IPS-18a (cell line): ENCODE measurements at regions not wholly inside any gene's neighbourhood (a gene's known extent, or its start where the extent isn't known, plus 50 kb on each side); places are given as distances from the start of the nearest gene placed in this dataset.

Source experiments
- H3K27ac ChIP-seq: one replicate; pipeline ENCODE4 v1.5.1; 2013; ENCODE audit warnings: low read length
- H3K27me3 ChIP-seq: one replicate; pipeline ENCODE4 v1.6.1; 2013; ENCODE audit warnings: mild to moderate bottlenecking, low read length; ENCODE audit not compliant: control insufficient read depth, insufficient read depth
- H3K36me3 ChIP-seq: one replicate; pipeline ENCODE4 v1.6.1; 2013; ENCODE audit warnings: low read depth, low read length; ENCODE audit not compliant: control insufficient read depth
- H3K4me1 ChIP-seq: one replicate; pipeline ENCODE4 v1.6.1; 2013; ENCODE audit warnings: low read depth, low read length; ENCODE audit not compliant: control insufficient read depth
- H3K4me3 ChIP-seq: one replicate; pipeline ENCODE4 v1.5.1; 2013; ENCODE audit warnings: low read length
- H3K9ac ChIP-seq: one replicate; pipeline ENCODE4 v1.6.1; 2013; ENCODE audit warnings: mild to moderate bottlenecking, low read length, moderate library complexity
- H3K9me3 ChIP-seq: one replicate; pipeline ENCODE4 v1.6.1; 2013; ENCODE audit warnings: low read depth, low read length; ENCODE audit not compliant: control insufficient read depth

GRCh38 chr4:188804861-188805260 lies 665.6 kb downstream of the TRIML1 start:
- Histone ChIP-seq H3K4me1 (no peaks in the 10 kb centered on the region), H3K4me3 (no peak overlapping the region), H3K9ac (no peak overlapping the region), H3K9me3 (no peaks in the 10 kb centered on the region), H3K27me3 (no peaks in the 10 kb centered on the region), H3K36me3 (no peaks in the 10 kb centered on the region), H3K27ac (no peak overlapping the region)

GRCh38 chr4:188811121-188811520 lies 671.9 kb downstream of the TRIML1 start:
- Histone ChIP-seq H3K27me3 (no peaks in the 10 kb centered on the region), H3K4me3 (no peak overlapping the region), H3K9ac (no peak overlapping the region), H3K36me3 (no peaks in the 10 kb centered on the region), H3K4me1 (no peaks in the 10 kb centered on the region), H3K9me3 (no peaks in the 10 kb centered on the region), H3K27ac (no peak overlapping the region)

GRCh38 chr4:188812644-188813043 lies 673.4 kb downstream of the TRIML1 start:
- Histone ChIP-seq H3K4me3 (no peak overlapping the region), H3K27me3 (no peaks in the 10 kb centered on the region), H3K9me3 (no peaks in the 10 kb centered on the region), H3K9ac (no peak overlapping the region), H3K36me3 (no peaks in the 10 kb centered on the region), H3K4me1 (no peaks in the 10 kb centered on the region), H3K27ac (no peak overlapping the region)

GRCh38 chr4:188818300-188818699 lies 679.1 kb downstream of the TRIML1 start:
- H3K9ac ChIP-seq: no peak overlapping the region
- H3K27me3 ChIP-seq: no peaks in the 10 kb centered on the region
- peaks cover 6% of the 10 kb centered on the region for H3K4me1 ChIP-seq
- H3K4me3 ChIP-seq: no peak overlapping the region
- H3K36me3 ChIP-seq: no peaks in the 10 kb centered on the region
- H3K27ac ChIP-seq: no peak overlapping the region
- H3K9me3 ChIP-seq: no peaks in the 10 kb centered on the region

- no peaks in the 10 kb centered on the region for H3K36me3 ChIP-seq
- H3K9me3 ChIP-seq: no peaks in the 10 kb centered on the region
- no peak overlapping the region for H3K9ac ChIP-seq
- H3K27me3 ChIP-seq: no peaks in the 10 kb centered on the region
- no peak overlapping the region for H3K4me3 ChIP-seq
- H3K4me1 ChIP-seq: peaks cover 6% of the 10 kb centered on the region
- H3K27ac ChIP-seq: no peak overlapping the region
These were observed 680.0 kb downstream of the TRIML1 start for GRCh38 chr4:188819233-188819632.

GRCh38 chr4:188821500-188821899 lies 682.3 kb downstream of the TRIML1 start:
- no peak overlapping the region for H3K9ac ChIP-seq
- no peaks in the 10 kb centered on the region for H3K9me3 ChIP-seq
- peaks cover 6% of the 10 kb centered on the region for H3K4me1 ChIP-seq
- no peak overlapping the region for H3K27ac ChIP-seq
- H3K4me3 ChIP-seq: no peak overlapping the region
- H3K27me3 ChIP-seq: no peaks in the 10 kb centered on the region
- H3K36me3 ChIP-seq: no peaks in the 10 kb centered on the region

- Histone ChIP-seq H3K9ac (no peak overlapping the region), H3K4me3 (no peak overlapping the region), H3K27ac (no peak overlapping the region), H3K4me1 (peaks cover 6% of the 10 kb centered on the region), H3K27me3 (no peaks in the 10 kb centered on the region), H3K9me3 (no peaks in the 10 kb centered on the region), H3K36me3 (no peaks in the 10 kb centered on the region)
These were observed 683.5 kb downstream of the TRIML1 start for GRCh38 chr4:188822698-188823097.

- Histone ChIP-seq H3K27ac (no peak overlapping the region), H3K4me3 (no peak overlapping the region), H3K36me3 (no peaks in the 10 kb centered on the region), H3K9ac (no peak overlapping the region), H3K4me1 (peaks cover 6% of the 10 kb centered on the region), H3K27me3 (no peaks in the 10 kb centered on the region), H3K9me3 (no peaks in the 10 kb centered on the region)
These were observed 685.3 kb downstream of the TRIML1 start for GRCh38 chr4:188824553-188824952.

GRCh38 chr4:188826393-188826792 lies 687.2 kb downstream of the TRIML1 start:
- Histone ChIP-seq H3K36me3 (no peaks in the 10 kb centered on the region), H3K27ac (no peak overlapping the region), H3K9ac (no peak overlapping the region), H3K4me3 (no peak overlapping the region), H3K9me3 (no peaks in the 10 kb centered on the region), H3K4me1 (peaks cover 6% of the 10 kb centered on the region), H3K27me3 (no peaks in the 10 kb centered on the region)

GRCh38 chr4:188839704-188840103 lies 700.5 kb downstream of the TRIML1 start:
- Histone ChIP-seq H3K27me3 (no peaks in the 10 kb centered on the region), H3K4me1 (no peaks in the 10 kb centered on the region), H3K36me3 (no peaks in the 10 kb centered on the region), H3K9ac (no peak overlapping the region), H3K27ac (no peak overlapping the region), H3K4me3 (no peak overlapping the region), H3K9me3 (no peaks in the 10 kb centered on the region)

- no peaks in the 10 kb centered on the region for H3K27me3 ChIP-seq
- H3K36me3 ChIP-seq: no peaks in the 10 kb centered on the region
- H3K9me3 ChIP-seq: no peaks in the 10 kb centered on the region
- peaks cover 3% of the 10 kb centered on the region for H3K4me1 ChIP-seq
- H3K27ac ChIP-seq: no peak overlapping the region
- H3K9ac ChIP-seq: no peak overlapping the region
- no peak overlapping the region for H3K4me3 ChIP-seq
These were observed 702.3 kb downstream of the TRIML1 start for GRCh38 chr4:188841523-188841922.

- Histone ChIP-seq H3K36me3 (no peaks in the 10 kb centered on the region), H3K9ac (no peak overlapping the region), H3K27me3 (no peaks in the 10 kb centered on the region), H3K4me3 (no peak overlapping the region), H3K27ac (no peak overlapping the region), H3K9me3 (peaks cover 6% of the 10 kb centered on the region), H3K4me1 (no peaks in the 10 kb centered on the region)
These were observed 715.2 kb downstream of the TRIML1 start for GRCh38 chr4:188854436-188854835.
